Mucosa of stomach (tissue), 1 donor: ENCODE measurements at regions not wholly inside any gene's neighbourhood (a gene's known extent, or its start where the extent isn't known, plus 50 kb on each side); places are given as distances from the start of the nearest gene placed in this dataset.

Source experiments
- H3K27me3 ChIP-seq: one replicate; pipeline ENCODE4 v1.7.0; 2013; ENCODE audit warnings: mild to moderate bottlenecking, low read length; ENCODE audit not compliant: control insufficient read depth, insufficient read depth
- H3K36me3 ChIP-seq: one replicate; pipeline ENCODE4 v1.7.0; 2013; ENCODE audit warnings: low read length; ENCODE audit not compliant: control insufficient read depth, insufficient read depth
- H3K4me1 ChIP-seq: one replicate; pipeline ENCODE4 v1.7.0; 2013; ENCODE audit warnings: mild to moderate bottlenecking, low read length; ENCODE audit not compliant: control insufficient read depth, insufficient read depth
- H3K4me3 ChIP-seq: one replicate; pipeline ENCODE4 v1.7.0; 2013; ENCODE audit warnings: low read length
- H3K9ac ChIP-seq: one replicate; pipeline ENCODE4 v1.7.0; 2013; ENCODE audit warnings: mild to moderate bottlenecking, low read length, moderate library complexity
- H3K9me3 ChIP-seq: one replicate; pipeline ENCODE4 v1.7.0; 2013; ENCODE audit warnings: mild to moderate bottlenecking, low read length, moderate library complexity; ENCODE audit not compliant: control insufficient read depth
- donor health status: Pancreatic carcinoma.

GRCh38 chr20:19923762-19924161 is 93.4 kb upstream of the NAA20 start:
- Histone ChIP-seq H3K27me3 (no peaks in the 10 kb centered on the region), H3K36me3 (no peaks in the 10 kb centered on the region), H3K4me1 (peaks cover 14% of the 10 kb centered on the region), H3K9ac (no peak overlapping the region), H3K4me3 (no peak overlapping the region), H3K9me3 (no peaks in the 10 kb centered on the region)

GRCh38 chr20:19924255-19924654 is 92.9 kb upstream of the NAA20 start:
- Histone ChIP-seq H3K4me1 (peaks cover 17% of the 10 kb centered on the region), H3K9me3 (no peaks in the 10 kb centered on the region), H3K27me3 (no peaks in the 10 kb centered on the region), H3K4me3 (no peak overlapping the region), H3K9ac (no peak overlapping the region), H3K36me3 (no peaks in the 10 kb centered on the region)

GRCh38 chr20:19926591-19926990 is 90.6 kb upstream of the NAA20 start:
- peaks cover 21% of the 10 kb centered on the region for H3K4me1 ChIP-seq
- H3K4me3 ChIP-seq: no peak overlapping the region

GRCh38 chr20:19928328-19929011 is 88.7 kb upstream of the NAA20 start:
- Histone ChIP-seq H3K9me3 (no peaks in the 10 kb centered on the region), H3K27me3 (no peaks in the 10 kb centered on the region), H3K4me1 (peaks cover 21% of the 10 kb centered on the region), H3K9ac (peak overlapping the region; percentile 42), H3K4me3 (no peak overlapping the region), H3K36me3 (no peaks in the 10 kb centered on the region)

More at GRCh38 chr20:19926591-19926990, 90.6 kb upstream of the NAA20 start:
- H3K9me3 ChIP-seq: no peaks in the 10 kb centered on the region
- H3K36me3 ChIP-seq: no peaks in the 10 kb centered on the region
- no peak overlapping the region for H3K9ac ChIP-seq
- H3K27me3 ChIP-seq: no peaks in the 10 kb centered on the region

- Histone ChIP-seq H3K9me3 (no peaks in the 10 kb centered on the region), H3K27me3 (no peaks in the 10 kb centered on the region), H3K9ac (peak overlapping the region; percentile 42), H3K4me3 (no peak overlapping the region), H3K4me1 (peaks cover 25% of the 10 kb centered on the region), H3K36me3 (no peaks in the 10 kb centered on the region)
These were observed 88.2 kb upstream of the NAA20 start for GRCh38 chr20:19929012-19929360.

- Histone ChIP-seq H3K4me1 (peaks cover 31% of the 10 kb centered on the region), H3K9me3 (no peaks in the 10 kb centered on the region), H3K9ac (no peak overlapping the region), H3K36me3 (no peaks in the 10 kb centered on the region), H3K27me3 (no peaks in the 10 kb centered on the region), H3K4me3 (no peak overlapping the region)
These were observed 87.5 kb upstream of the NAA20 start for GRCh38 chr20:19929481-19930145.

- Histone ChIP-seq H3K9ac (no peak overlapping the region), H3K4me3 (no peak overlapping the region), H3K36me3 (no peaks in the 10 kb centered on the region), H3K9me3 (no peaks in the 10 kb centered on the region), H3K4me1 (peaks cover 36% of the 10 kb centered on the region), H3K27me3 (no peaks in the 10 kb centered on the region)
These were observed 86.7 kb upstream of the NAA20 start for GRCh38 chr20:19930426-19930825.

DNA sequence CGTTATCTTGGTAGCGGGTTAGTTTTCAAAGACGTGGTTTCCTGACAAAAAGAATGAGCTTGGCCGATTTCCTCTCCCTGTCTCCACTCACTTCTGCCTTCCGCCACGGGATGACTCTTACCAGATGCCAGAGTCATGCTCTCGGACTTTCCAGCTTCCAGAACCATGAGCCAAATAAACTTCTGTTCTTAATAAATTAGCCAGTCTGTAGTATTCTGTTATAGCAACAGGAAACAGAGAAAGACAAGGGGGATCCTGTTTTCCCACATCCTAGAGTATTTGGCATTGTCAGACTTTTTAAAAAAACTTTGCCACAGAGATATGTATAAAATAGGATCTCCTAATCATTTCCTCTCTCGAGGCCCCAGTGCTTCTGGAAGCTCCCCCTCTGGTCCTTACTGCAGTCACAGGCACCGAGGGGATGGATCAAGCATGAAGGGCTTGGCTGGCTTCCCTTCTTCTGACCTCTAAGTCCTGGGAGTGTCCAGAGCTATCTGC is 84.9 kb upstream of the NAA20 start:
- Histone ChIP-seq H3K9ac (no peak overlapping the region), H3K27me3 (no peaks in the 10 kb centered on the region), H3K36me3 (no peaks in the 10 kb centered on the region), H3K4me1 (peaks cover 49% of the 10 kb centered on the region), H3K4me3 (no peak overlapping the region), H3K9me3 (no peaks in the 10 kb centered on the region)

DNA sequence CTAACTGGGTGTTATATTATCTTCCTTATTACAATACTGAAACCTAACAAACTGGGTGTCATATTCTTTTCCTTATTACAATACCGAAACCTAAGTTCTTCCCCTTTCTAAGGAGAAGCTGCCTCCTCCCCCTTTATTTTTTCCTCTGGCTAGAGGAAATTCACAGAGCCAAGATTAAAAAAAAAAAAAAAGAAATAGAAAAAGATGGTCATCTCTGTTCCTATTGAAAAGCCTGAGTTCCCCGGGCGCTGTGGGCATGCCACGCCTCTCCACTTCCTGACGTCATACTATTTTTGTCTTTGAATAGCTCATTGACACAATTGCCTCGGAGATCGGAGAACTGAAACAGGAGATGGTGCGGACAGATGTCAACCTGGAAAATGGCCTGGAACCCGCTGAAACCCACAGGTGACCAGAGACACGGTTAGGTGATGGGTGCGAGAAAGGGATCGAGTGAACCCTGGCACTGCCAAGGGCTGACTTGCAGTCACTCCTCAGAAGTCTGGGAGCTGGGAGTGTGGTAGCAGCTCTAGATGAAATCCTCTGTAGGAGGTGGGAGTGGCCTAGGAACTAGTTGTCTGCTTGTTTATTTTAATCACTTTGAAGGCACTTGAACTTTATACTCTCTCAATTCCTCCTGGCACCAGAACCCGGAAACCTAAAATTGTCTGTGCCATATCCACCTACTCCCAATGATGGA is 82.2 kb upstream of the NAA20 start:
- Histone ChIP-seq H3K27me3 (no peaks in the 10 kb centered on the region), H3K4me3 (peak overlapping the region; percentile 24), H3K9me3 (no peaks in the 10 kb centered on the region), H3K4me1 (peaks cover 27% of the 10 kb centered on the region), H3K9ac (peak overlapping the region; percentile 55), H3K36me3 (no peaks in the 10 kb centered on the region)

DNA sequence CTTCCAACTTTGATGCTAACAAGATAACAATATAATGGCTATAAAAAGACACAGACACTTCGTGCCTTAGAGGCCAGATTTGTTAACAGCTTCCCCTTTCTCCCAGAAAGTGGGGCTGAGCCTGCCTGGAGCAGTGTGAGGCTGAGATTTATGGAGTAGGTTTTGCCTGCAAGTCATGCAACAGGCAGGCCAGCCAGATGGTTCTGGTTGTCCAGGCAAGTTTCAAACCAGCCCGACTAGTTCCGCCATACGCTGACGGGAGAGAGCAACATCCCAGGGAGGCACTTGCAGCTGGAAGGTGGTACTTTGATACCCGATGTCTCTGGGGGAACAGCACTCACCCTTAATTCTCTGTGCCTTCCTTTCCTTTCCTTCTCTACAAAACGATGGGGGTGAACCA is 81.3 kb upstream of the NAA20 start:
- Histone ChIP-seq H3K36me3 (no peaks in the 10 kb centered on the region), H3K4me1 (peaks cover 27% of the 10 kb centered on the region), H3K4me3 (no peak overlapping the region), H3K9me3 (no peaks in the 10 kb centered on the region), H3K27me3 (no peaks in the 10 kb centered on the region), H3K9ac (no peak overlapping the region)

DNA sequence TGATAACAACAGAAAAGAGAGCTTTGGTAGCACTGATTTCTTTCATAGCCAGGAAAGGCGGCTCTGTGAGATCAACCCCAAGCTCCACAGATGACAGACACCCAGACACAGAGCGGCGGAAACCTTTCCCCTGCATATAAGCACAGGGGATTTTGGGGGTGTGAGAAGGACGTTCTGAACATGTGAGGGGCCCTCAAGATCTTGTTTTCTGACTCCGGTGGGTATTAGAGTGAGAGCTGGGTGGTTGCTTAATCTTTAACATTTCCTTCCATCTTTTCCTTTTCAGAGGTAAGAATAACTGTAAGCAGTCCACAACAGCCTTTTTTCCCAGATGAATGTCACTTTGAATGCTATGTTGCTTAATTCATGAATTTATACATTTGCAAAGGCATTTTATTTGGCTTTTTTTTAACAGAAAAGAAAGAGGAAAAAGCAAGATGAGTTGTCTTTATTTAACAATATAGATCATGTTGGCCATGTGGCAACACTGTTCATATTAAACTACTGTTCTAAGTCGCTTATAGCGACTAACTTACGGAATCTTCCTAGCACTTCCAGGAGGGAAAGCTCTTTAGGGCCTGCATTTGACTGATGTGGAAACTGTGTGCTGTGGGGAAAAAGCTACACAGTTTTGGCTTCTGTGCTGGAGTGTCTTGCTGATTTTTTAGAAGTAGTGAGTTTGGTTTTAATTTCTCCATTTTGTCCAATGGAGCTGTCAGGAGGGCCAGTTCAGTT is 80.5 kb upstream of the NAA20 start:
- no peaks in the 10 kb centered on the region for H3K27me3 ChIP-seq
- no peak overlapping the region for H3K9ac ChIP-seq
- peaks cover 27% of the 10 kb centered on the region for H3K4me1 ChIP-seq
- H3K4me3 ChIP-seq: no peak overlapping the region
- no peaks in the 10 kb centered on the region for H3K9me3 ChIP-seq
- H3K36me3 ChIP-seq: no peaks in the 10 kb centered on the region

DNA sequence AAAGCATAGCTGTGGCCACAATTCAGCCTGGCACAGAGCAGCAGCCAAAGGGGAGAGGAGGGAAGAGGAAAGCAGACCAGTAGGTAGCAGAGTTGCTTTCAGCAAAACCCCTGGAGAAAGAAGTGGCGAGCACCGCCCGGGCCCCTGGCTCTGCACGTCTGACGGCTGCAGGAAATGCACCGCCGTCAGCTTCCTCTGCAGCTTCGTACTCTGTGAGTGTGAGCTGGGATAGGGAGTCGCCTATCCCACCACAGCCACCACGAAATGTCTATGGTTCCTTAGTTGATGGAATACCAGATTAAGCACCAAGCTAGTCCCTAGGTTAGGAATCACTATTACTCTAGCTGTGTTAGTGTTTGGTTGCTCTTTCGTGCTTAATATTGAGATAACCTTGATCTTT is 79.9 kb upstream of the NAA20 start:
- Histone ChIP-seq H3K4me1 (peaks cover 27% of the 10 kb centered on the region), H3K9me3 (no peaks in the 10 kb centered on the region), H3K27me3 (no peaks in the 10 kb centered on the region), H3K4me3 (no peak overlapping the region), H3K9ac (no peak overlapping the region), H3K36me3 (no peaks in the 10 kb centered on the region)
